ENCODE measurements at regions not wholly inside any gene's neighbourhood (a gene's known extent, or its start where the extent isn't known, plus 50 kb on each side); places are given as distances from the start of the nearest gene placed in this dataset.

DNA sequence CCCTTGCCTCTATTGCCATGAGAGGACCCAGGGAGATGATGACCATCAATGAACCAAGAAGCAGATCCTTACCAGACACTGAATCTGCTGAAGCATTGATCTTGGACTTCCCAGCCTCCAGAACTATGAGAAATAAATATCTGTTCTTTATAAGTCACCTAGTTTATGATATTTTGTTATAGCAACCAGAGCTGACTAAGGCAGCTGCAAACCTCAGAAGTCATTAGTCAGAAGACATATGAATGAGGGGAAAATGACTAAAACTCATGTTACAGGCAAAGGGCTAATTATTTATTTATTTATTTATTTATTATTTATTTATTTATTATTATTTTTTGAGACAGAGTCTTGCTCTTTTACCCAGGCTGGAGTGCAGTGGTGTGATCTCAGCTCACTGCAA is 321.1 kb downstream of the TGFB2 start:
- DNase-seq (ENCODE audit: low read depth): no peak
- FAIRE-seq: no peak

DNA sequence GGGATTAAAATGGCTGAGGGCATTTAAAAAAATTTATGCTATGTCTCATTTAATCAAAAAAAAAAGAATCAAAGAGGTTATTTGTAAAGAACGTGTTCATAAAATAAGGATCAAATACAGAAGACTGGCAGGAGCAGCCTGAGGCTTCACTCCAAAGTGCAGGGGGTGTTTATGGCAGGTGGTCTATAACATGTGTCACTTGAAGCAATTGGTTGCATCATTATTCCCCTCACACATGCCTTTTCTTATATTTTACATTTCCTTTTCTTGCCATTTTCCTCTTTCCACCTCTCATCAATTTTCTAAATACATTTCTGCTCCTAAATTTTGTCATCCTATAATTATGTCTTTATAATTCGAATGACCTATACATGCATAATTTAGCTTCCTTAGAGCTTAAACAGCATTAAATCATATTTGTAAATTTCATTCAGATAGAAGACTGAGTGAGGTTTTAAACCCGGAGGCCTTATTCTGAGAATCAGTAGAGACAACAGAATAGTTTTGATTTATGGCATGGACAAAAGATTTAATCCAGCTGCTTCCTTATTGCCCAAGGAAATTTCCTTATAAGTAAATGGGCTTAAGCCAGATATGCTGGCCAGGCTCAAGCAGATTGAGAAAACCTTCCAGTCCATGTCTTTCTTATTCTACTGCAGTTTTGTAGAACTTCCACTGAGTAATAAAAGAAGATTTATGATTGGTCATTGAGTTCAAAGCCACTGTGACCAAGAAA is 322.8 kb downstream of the TGFB2 start:
- TF ChIP-seq, protein P1, sequence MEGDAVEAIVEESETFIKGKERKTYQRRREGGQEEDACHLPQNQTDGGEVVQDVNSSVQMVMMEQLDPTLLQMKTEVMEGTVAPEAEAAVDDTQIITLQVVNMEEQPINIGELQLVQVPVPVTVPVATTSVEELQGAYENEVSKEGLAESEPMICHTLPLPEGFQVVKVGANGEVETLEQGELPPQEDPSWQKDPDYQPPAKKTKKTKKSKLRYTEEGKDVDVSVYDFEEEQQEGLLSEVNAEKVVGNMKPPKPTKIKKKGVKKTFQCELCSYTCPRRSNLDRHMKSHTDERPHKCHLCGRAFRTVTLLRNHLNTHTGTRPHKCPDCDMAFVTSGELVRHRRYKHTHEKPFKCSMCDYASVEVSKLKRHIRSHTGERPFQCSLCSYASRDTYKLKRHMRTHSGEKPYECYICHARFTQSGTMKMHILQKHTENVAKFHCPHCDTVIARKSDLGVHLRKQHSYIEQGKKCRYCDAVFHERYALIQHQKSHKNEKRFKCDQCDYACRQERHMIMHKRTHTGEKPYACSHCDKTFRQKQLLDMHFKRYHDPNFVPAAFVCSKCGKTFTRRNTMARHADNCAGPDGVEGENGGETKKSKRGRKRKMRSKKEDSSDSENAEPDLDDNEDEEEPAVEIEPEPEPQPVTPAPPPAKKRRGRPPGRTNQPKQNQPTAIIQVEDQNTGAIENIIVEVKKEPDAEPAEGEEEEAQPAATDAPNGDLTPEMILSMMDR (IDR thresholded peaks at IDR 0.05; ENCODE audit: insufficient read depth, low read length, severe bottlenecking): no peak
- FAIRE-seq: no peak

More for the DNA sequence above, 321.1 kb downstream of the TGFB2 start:
- H3K4me3 ChIP-seq (ENCODE audit: low read depth, low read length): no peak overlapping the region
- H3K27me3 ChIP-seq (ENCODE audit: control insufficient read depth, insufficient read depth, low read length): no peaks in the 10 kb centered on the region
- H3K36me3 ChIP-seq (ENCODE audit: control insufficient read depth, insufficient read depth, low read length): no peaks in the 10 kb centered on the region
- TF ChIP-seq, protein P1 (IDR thresholded peaks at IDR 0.05; ENCODE audit: insufficient read depth, low read length, severe bottlenecking): no peak

DNA sequence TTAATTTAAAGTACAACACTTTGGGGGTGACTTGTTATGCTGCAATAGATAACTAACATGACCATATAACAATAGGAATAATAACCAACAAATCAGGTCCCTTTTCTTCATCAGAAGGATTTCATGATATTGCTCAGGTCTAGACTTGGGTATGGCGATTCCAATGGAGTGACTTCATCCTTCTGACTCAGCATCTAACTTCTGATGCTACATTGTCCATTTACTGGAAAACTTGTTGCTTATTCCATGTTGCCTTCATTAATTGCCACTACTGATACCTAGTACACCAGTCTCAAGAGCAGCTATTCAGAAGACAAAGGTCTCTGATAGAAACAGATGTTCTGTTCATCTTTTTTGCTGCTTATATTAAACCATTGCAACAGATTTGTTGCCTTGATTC is 324.3 kb downstream of the TGFB2 start:
- Histone ChIP-seq H3K36me3 (ENCODE audit: control insufficient read depth, insufficient read depth, low read length) (no peaks in the 10 kb centered on the region), H3K27me3 (ENCODE audit: control insufficient read depth, insufficient read depth, low read length) (no peaks in the 10 kb centered on the region), H3K4me3 (ENCODE audit: low read depth, low read length) (no peak overlapping the region)
- TF ChIP-seq, protein P1 (IDR thresholded peaks at IDR 0.05; ENCODE audit: insufficient read depth, low read length, severe bottlenecking): no peak
- DNase-seq (ENCODE audit: low read depth): peak; percentile 56
- FAIRE-seq: no peak

More for the DNA sequence above, 322.8 kb downstream of the TGFB2 start:
- Histone ChIP-seq H3K36me3 (ENCODE audit: control insufficient read depth, insufficient read depth, low read length) (no peaks in the 10 kb centered on the region), H3K27me3 (ENCODE audit: control insufficient read depth, insufficient read depth, low read length) (no peaks in the 10 kb centered on the region), H3K4me3 (ENCODE audit: low read depth, low read length) (no peak overlapping the region)
- DNase-seq (ENCODE audit: low read depth): no peak

DNA sequence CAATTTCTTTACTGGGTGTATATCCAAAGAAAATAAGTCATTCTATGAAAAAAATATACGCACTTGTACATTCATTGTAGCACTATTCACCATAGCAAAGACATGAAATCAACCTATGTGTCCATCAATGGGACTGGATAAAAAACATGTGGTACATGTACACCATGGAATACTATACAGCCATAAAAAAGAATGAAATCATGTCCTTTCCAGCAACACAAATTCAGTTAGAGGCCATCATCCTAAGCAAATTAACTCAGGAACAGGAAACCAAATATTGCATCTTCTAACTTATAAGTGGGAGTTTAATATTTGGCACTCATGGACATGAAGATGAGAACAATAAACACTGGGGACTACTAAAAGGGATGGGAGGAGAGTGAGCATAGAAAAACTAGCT is 325.7 kb downstream of the TGFB2 start:
- FAIRE-seq: no peak
- no peaks in the 10 kb centered on the region for H3K27me3 ChIP-seq (ENCODE audit: control insufficient read depth, insufficient read depth, low read length)
- TF ChIP-seq, protein P1 (IDR thresholded peaks at IDR 0.05; ENCODE audit: insufficient read depth, low read length, severe bottlenecking): no peak

DNA sequence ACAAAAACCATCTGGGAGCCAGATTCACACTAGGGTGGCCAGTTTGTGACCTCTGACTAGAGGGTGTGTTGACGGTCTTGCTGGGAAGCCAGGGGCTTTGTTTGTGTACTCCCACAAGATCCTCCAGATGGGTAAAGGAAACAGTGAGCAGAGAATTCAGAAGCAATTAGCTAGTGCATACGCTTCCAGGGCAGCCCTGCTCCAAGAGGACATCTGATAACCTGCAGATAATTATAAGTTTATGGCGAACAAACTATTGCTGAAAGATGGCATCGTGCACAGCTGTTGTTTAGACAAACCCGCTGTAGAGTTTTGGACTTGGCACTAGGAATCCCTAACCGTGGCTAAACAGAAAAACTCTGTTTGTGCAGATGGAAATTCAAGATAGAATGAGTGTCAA is 326.4 kb downstream of the TGFB2 start:
- TF ChIP-seq, protein P1 (IDR thresholded peaks at IDR 0.05; ENCODE audit: insufficient read depth, low read length, severe bottlenecking): no peak
- Histone ChIP-seq H3K36me3 (ENCODE audit: control insufficient read depth, insufficient read depth, low read length) (no peaks in the 10 kb centered on the region), H3K4me3 (ENCODE audit: low read depth, low read length) (no peak overlapping the region), H3K27me3 (ENCODE audit: control insufficient read depth, insufficient read depth, low read length) (no peaks in the 10 kb centered on the region)
- DNase-seq (ENCODE audit: low read depth) (no peak), FAIRE-seq (no peak)

More for the DNA sequence above, 325.7 kb downstream of the TGFB2 start:
- H3K4me3 ChIP-seq (ENCODE audit: low read depth, low read length): no peak overlapping the region
- DNase-seq (ENCODE audit: low read depth): no peak
- no peaks in the 10 kb centered on the region for H3K36me3 ChIP-seq (ENCODE audit: control insufficient read depth, insufficient read depth, low read length)

DNA sequence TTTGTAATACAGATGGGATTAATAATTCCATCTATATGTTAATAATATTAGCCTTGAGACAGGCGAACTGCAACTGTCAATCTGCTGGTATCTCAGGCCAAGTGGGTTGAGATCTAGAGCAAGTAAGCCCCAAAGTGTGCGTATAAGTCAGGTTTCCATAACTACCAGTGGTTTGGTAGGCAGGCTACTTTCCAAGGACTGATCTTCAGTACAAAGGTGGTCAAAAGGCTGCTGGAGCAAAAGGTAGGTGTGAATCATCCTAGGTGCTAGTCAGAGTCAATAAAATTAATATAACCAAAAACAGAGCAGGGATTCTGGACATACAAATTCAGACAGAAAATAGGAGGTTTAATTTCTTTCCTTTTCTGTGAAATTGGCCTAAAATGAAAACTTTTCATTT is 328.0 kb downstream of the TGFB2 start:
- H3K36me3 ChIP-seq (ENCODE audit: control insufficient read depth, insufficient read depth, low read length): no peaks in the 10 kb centered on the region
- TF ChIP-seq, protein P1 (IDR thresholded peaks at IDR 0.05; ENCODE audit: insufficient read depth, low read length, severe bottlenecking): no peak
- H3K4me3 ChIP-seq (ENCODE audit: low read depth, low read length): no peak overlapping the region
- DNase-seq (ENCODE audit: low read depth) (peak; percentile 41), FAIRE-seq (no peak)
- no peaks in the 10 kb centered on the region for H3K27me3 ChIP-seq (ENCODE audit: control insufficient read depth, insufficient read depth, low read length)

All from bronchial epithelial cell (primary cell).